ENCODE measurements at regions not wholly inside any gene's neighbourhood (a gene's known extent, or its start where the extent isn't known, plus 50 kb on each side); places are given as distances from the start of the nearest gene placed in this dataset.

DNA sequence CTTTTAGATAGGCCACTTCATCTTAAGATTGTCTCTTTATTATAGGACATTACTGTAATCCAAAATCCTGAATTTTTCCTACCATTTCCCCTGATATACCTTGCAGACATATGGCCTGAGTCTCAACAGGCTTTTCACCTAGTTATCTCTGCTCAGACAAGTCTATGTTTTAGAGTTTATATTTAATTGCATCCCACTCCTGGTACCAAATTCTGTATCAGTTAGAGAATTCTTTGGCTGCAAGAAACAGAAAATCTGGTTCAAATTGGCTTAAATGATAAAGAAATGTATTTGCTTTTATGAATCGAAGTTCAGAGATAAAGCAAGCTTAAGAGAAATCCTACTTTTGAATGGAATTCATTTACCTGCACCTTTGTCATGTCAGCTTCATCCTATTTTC is 102.2 kb upstream of the OSMR start:
- TF ChIP-seq REST (IDR thresholded peaks at IDR 0.05; ENCODE audit: insufficient read depth in 1 of 2, low read depth in 2 of 2, low read length in 2 of 2) (no peak), FOXP2 (optimal IDR thresholded peaks at IDR 0.05; ENCODE audit: borderline replicate concordance, extremely low read depth, extremely low read length, insufficient read depth) (no peak), POLR2AphosphoS5 (IDR thresholded peaks at IDR 0.05; ENCODE audit: low read depth, low read length) (no peak), TAF1 (IDR thresholded peaks at IDR 0.05; ENCODE audit: borderline replicate concordance, insufficient read depth, low read length) (no peak), SIN3A (IDR thresholded peaks at IDR 0.05; ENCODE audit: borderline replicate concordance, insufficient read depth, low read length) (no peak)

Measured in PFSK-1 (cell line).